Transverse colon (tissue), 4 donors: ENCODE measurements at regions not wholly inside any gene's neighbourhood (a gene's known extent, or its start where the extent isn't known, plus 50 kb on each side); places are given as distances from the start of the nearest gene placed in this dataset.

Experiments
- EP300 ChIP-seq: sonication (generic); formaldehyde crosslinking; IDR thresholded peaks from one replicate; pipeline ENCODE4 v1.6.1; 2017; ENCODE audit warnings: antibody characterized with exemption, low read depth
- POLR2A ChIP-seq: fragments of 450-650 bp; IDR thresholded peaks from one replicate; pipeline ENCODE4 v1.6.1; 2016; ENCODE audit warnings: antibody characterized with exemption, mild to moderate bottlenecking, moderate library complexity
- POLR2AphosphoS5 ChIP-seq, 3 donors: sonication (generic); formaldehyde crosslinking; IDR thresholded peaks; one replicate each; pipeline ENCODE4 v1.6.1; 2016; ENCODE audit warnings: antibody characterized with exemption in 3 of 3
- TF ChIP-seq, protein P1 (sequence below), 5 experiments: fragments of 200-600 bp in 3 of 5; fragments of 450-650 bp in 2 of 5; sonication (generic) in 3 of 5; IDR thresholded peaks; 1 replicate in 2 of 5; 2 replicates in 3 of 5; pipeline ENCODE4 v1.5.1; 2016 to 2017; ENCODE audit warnings: antibody characterized with exemption in 5 of 5, inconsistent platforms in 3 of 5, mild to moderate bottlenecking in 2 of 5, moderate library complexity in 1 of 5

DNA sequence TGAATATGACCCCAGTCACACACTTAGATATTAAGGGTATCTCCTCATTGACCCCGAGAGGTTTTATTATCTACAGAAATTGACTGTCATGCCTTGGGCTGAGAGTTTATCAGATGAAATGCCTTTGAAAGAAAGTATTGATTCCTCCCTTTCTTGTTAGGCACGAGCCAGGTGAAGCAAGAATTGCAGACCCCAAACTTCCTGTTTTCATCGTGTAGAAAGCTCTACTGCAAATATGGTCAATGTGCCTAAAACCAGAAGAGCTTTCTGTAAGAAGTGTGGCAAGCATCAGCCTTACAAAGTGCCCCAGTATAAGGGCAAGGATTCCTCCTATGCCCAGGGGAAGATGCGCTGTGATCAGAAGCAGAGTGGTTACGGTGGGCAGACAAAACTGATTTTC lies 143.9 kb upstream of the FUT8 start:
- TF ChIP-seq, protein P1, sequence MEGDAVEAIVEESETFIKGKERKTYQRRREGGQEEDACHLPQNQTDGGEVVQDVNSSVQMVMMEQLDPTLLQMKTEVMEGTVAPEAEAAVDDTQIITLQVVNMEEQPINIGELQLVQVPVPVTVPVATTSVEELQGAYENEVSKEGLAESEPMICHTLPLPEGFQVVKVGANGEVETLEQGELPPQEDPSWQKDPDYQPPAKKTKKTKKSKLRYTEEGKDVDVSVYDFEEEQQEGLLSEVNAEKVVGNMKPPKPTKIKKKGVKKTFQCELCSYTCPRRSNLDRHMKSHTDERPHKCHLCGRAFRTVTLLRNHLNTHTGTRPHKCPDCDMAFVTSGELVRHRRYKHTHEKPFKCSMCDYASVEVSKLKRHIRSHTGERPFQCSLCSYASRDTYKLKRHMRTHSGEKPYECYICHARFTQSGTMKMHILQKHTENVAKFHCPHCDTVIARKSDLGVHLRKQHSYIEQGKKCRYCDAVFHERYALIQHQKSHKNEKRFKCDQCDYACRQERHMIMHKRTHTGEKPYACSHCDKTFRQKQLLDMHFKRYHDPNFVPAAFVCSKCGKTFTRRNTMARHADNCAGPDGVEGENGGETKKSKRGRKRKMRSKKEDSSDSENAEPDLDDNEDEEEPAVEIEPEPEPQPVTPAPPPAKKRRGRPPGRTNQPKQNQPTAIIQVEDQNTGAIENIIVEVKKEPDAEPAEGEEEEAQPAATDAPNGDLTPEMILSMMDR (IDR thresholded peaks at IDR 0.05), result no peak
- no peak for TF ChIP-seq EP300
- TF ChIP-seq POLR2A, result no peak
- TF ChIP-seq POLR2AphosphoS5 (IDR thresholded peaks at IDR 0.05), result no peak
